ENCODE measurements at regions not wholly inside any gene's neighbourhood (a gene's known extent, or its start where the extent isn't known, plus 50 kb on each side); places are given as distances from the start of the nearest gene placed in this dataset.

- no peak for DNase-seq
Observed at GRCh38 chr5:149441986-149442385, 62.9 kb upstream of the IL17B start.

DNA sequence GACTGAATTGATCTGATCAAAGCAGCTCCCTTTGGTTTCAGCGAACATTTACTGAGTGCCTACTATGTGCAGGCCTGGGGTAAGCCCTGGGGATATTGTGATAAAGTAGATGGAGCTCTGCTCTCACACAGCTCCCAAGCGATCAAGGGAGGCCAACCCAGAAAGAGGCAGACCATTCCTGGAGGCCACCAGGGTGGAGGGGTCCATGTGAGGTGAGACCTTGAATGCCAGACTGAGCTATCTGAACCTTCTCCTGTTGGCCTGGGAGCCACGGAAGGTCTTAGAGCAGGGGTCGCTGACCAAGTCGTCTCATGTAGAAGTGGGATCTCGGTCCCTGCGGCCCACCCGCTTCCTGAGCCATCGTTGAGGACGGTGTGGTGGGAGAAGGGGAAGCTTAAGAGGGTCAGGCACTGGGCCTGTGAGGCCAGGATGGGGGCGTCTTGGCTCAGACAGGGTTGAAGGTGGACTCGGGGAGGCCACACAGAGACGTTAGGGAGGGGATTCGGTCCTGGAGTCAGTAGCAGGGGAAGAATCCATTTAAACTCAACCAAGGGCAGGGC is 62.2 kb upstream of the IL17B start:
- DNase-seq = no peak

GRCh38 chr5:149439899-149440542 is 60.9 kb upstream of the IL17B start:
- DNase-seq = peak; percentile 85

DNA sequence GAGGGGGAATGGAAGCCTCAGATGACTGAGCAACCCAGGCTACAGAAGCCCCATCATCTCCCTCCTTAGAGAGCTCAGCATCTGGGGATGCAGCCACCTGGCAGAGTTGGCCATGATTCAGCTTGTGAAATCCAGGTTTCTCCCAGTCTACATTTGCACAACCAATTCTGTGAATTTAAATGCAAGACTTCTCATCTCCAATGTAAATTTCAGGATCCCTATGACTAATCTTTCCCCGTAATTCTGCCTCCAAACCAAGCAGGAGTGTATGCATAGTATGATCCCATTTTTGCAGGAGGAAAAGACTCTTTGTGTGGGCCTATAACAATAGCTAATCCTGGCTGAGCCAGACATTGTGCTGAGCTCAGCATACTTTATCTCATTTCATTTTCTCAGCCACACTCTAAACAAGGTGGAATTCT is 59.6 kb upstream of the IL17B start:
- peak; percentile 72 for DNase-seq

DNA sequence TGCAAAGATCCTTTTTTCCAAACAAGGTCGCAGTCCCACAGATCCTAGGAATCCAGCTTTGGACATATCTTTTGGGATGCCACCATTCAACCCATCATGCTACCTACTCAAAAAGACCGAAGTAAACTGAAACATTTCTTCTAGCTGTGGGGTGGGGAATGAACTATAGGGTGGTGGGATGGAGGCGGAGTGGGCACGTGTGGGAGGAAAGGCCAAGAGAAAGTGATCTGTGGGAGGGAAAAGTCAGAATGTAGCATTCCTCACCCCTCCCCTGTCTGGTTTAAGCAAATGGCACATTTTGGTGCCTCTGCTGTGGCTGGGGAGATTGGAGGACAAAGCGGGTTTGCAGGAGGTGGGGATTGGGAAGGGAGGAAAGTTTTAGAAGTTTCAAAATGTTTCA is 59.2 kb upstream of the IL17B start:
- no peak for DNase-seq

GRCh38 chr5:149437391-149438040 is 58.4 kb upstream of the IL17B start:
- no peak for DNase-seq

DNA sequence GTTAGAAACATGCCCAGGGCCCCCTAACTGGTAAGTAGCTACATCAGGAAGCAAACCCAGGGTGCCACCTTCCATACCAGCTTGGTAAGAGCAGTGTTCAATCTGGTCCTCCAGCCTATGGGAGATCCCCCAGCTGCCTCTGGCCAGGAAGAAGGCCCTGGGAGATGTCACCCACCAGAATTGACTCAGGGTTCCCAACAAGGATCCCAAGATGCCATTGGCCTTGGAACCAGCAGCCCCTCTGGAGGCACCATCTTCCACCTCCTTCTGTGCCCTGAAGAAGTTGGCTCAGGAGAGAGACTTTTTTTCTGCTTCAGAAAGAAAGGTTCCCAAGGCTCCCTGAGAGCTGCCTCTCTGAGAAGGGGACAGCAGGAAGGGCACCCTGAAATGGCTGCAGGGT is 56.6 kb upstream of the IL17B start:
- DNase-seq = no peak

DNA sequence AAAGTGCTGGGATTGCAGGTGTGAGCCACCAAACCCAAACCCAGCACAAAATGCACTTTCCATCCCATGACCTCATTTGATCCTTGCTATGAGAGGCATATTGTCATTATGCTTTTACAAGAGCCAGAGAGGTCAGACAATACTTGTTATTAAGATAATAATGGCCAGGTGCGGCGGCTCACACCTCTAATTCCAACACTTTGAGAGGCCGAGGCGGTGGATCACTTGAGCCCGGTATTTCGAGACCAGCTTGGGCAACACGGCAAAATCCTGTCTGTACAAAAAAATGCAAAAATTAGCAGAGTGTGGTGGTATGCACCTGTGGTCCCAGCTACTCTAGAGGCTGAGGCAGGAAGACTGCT is 55.9 kb upstream of the IL17B start:
- DNase-seq = no peak

DNA sequence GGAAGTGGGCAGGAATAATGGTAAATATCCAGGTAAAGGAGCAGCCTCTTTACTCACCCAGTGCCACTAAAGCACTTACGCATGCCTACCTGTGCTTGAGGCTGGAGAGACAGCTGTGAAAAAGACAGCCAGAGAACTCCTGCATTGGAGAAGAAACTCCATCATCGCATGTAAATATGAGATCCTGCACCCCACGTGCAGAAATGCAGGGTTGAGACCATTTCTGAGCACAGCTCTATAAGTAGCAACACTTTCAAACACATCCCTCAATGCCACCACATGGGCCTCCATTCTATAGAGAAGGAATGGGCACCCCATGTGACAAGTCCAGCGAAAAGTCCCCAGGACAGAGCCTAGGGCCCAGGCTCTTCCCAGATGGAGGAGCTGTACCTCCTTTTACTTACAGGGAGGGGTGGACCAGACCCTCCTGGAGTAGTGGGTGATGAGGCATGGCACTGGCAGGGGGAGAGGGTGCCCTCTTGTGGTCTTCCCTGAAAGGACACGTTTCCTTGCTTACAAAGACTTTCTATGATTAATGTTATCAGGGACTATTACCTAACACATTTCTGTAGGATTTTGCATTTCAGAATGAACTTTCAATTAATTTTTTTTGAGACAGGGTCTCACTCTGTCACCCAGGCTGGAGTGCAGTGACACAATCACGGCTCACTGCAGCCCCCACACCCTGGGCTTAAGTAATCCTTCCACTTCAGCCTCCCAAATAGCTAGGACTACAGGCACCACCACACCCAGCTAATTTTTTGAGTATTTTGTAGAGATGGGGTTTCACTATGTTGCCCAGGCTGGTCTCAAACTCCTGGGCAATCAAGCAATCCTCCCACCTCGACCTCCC is 55.3 kb upstream of the IL17B start:
- peak; percentile 87 for DNase-seq

- peak; percentile 45 for DNase-seq
Observed at GRCh38 chr5:149433524-149434131, 54.5 kb upstream of the IL17B start.

GRCh38 chr5:149432911-149433401 is 53.9 kb upstream of the IL17B start:
- no peak for DNase-seq

- DNase-seq = no peak
Observed at GRCh38 chr5:149432376-149432775, 53.3 kb upstream of the IL17B start.

DNA sequence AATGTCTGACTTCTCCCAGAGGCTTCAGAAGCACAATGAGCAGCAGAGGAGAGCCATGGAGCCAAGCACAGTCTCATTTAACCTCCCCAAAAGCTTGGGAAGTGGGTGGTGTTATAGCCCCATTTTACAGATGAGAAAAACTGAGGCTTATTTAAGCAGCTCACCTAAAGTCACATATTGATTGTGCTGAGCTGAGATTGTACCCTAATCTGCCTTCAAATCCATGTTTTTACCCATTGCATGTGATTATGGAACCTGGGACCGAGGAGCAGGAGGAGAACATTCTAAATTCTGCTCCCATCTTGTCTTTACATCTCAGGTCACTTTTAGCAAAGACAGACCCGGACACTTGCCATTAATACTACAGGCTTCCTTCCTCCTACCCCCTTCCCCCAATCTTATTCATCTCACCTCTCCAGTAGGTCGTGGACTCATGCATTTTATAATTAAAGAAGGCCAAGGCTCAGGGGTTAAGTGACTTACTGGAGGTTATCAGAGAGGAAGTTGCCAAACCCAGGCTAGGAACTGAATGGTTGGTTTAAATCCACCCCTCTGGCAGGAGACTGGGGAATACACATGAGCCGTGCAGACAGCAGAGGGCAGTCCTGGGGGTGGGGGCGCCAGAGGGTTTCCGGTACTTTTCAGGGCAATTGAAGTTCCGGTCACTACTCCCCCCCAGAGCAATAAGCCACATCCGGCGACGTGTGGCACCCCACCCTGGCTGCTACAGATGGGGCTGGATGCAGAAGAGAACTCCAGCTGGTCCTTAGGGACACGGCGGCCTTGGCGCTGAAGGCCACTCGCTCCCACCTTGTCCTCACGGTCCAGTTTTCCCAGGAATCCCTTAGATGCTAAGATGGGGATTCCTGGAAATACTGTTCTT is 51.0 kb upstream of the IL17B start:
- peak; percentile 37 for DNase-seq
